DOHH2 (cell line): ENCODE measurements at regions not wholly inside any gene's neighbourhood (a gene's known extent, or its start where the extent isn't known, plus 50 kb on each side); places are given as distances from the start of the nearest gene placed in this dataset.
"Not testable (repeated sequence)": the region's sequence is repeated elsewhere in the genome, so short reads cannot be mapped to it uniquely, and the experiment has no call there.

Source experiments
- H3F3A ChIP-seq: fragments of 200-600 bp; sonication (generic), shearing (Covaris generic); 2 replicates; pipeline ENCODE4 v1.6.0; 2016; ENCODE audit warnings: antibody characterized with exemption, mild to moderate bottlenecking; ENCODE audit not compliant: control insufficient read depth, insufficient read depth
- H3K27ac ChIP-seq: fragments of 200-600 bp; sonication (generic); 2 replicates; pipeline ENCODE4 v1.5.1; 2014; ENCODE audit warnings: low read depth, mild to moderate bottlenecking, low read length, moderate library complexity
- H3K27me3 ChIP-seq: fragments of 200-600 bp; sonication (generic); 2 replicates; pipeline ENCODE4 v1.6.1; 2014; ENCODE audit warnings: mild to moderate bottlenecking, low read length, mixed read lengths; ENCODE audit not compliant: control insufficient read depth
- H3K36me3 ChIP-seq: fragments of 200-600 bp; sonication (generic); 2 replicates; pipeline ENCODE4 v1.6.1; 2014; ENCODE audit warnings: mild to moderate bottlenecking, low read length, moderate library complexity, mixed read lengths; ENCODE audit not compliant: control insufficient read depth
- H3K4me1 ChIP-seq: fragments of 200-600 bp; sonication (generic); 2 replicates; pipeline ENCODE4 v1.6.1; 2014; ENCODE audit warnings: mild to moderate bottlenecking, low read length, mixed read lengths; ENCODE audit not compliant: control insufficient read depth
- H3K4me2 ChIP-seq: fragments of 200-600 bp; sonication (generic); 2 replicates; pipeline ENCODE4 v1.6.0; 2014; ENCODE audit warnings: mild to moderate bottlenecking, low read length, moderate library complexity
- H3K4me3 ChIP-seq: fragments of 200-600 bp; sonication (generic); 2 replicates; pipeline ENCODE4 v1.5.1; 2014; ENCODE audit warnings: mild to moderate bottlenecking, low read length, mixed read lengths
- H3K79me2 ChIP-seq: fragments of 200-600 bp; sonication (generic); 2 replicates; pipeline ENCODE4 v1.6.1; 2014; ENCODE audit warnings: mild to moderate bottlenecking, low read length, mixed read lengths; ENCODE audit not compliant: control insufficient read depth
- H3K9me2 ChIP-seq: fragments of 200-600 bp; sonication (generic); replicated peaks from 2 replicates; pipeline ENCODE4 v1.6.1; 2014; ENCODE audit warnings: mild to moderate bottlenecking, low read length, mixed read lengths; ENCODE audit not compliant: control insufficient read depth
- H3K9me3 ChIP-seq: fragments of 200-600 bp; sonication (generic); 2 replicates; pipeline ENCODE4 v1.6.1; 2014; ENCODE audit warnings: antibody characterized with exemption, low read length, mixed read lengths; ENCODE audit not compliant: control insufficient read depth, insufficient read depth
- H4K20me1 ChIP-seq: fragments of 200-600 bp; sonication (generic); 2 replicates; pipeline ENCODE4 v1.6.0; 2014; ENCODE audit warnings: low read depth, mild to moderate bottlenecking, antibody characterized with exemption, low read length, moderate library complexity; ENCODE audit not compliant: control insufficient read depth, insufficient read depth
- EZH2phosphoT487 ChIP-seq: fragments of 200-600 bp; sonication (generic); IDR thresholded peaks from 2 replicates; pipeline ENCODE4 v1.6.1; 2017; ENCODE audit warnings: borderline replicate concordance, mild to moderate bottlenecking, antibody characterized with exemption, low read length, moderate library complexity, mixed read lengths
- TF ChIP-seq, protein P1 (sequence below): fragments of 200-600 bp; sonication (generic); IDR thresholded peaks from one replicate; pipeline ENCODE4 v1.5.1; 2014; ENCODE audit warnings: antibody characterized with exemption, mild to moderate bottlenecking, low read depth, low read length; ENCODE audit not compliant: poor library complexity, severe bottlenecking

DNA sequence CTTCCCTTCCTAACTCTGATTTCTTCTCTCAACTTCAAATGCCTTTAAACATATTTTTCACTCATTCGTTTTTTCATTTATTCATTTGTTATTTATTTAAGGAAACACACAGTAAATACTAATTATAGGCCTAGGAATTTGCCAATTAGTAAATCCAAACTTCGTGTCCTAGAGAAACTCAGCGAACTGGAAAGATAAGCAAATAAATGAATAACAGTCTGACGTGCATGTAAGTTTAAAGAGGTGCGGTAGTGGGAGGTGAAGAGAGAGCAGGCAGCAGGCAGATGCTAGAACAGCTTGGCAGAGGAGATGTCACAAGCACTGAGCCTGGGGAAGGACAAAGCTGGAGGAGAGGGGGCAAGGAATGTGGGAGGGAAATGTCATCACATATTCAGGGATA is 228.2 kb downstream of the DPY19L2 start:
- no peak overlapping the region for H3K27ac ChIP-seq
- no peaks in the 10 kb centered on the region for H3K9me3 ChIP-seq
- H3K36me3 ChIP-seq, result no peaks in the 10 kb centered on the region
- no peaks in the 10 kb centered on the region for H3K27me3 ChIP-seq
- H3K4me3 ChIP-seq, result no peak overlapping the region
- no peaks in the 10 kb centered on the region for H3K9me2 ChIP-seq
- H3K4me1 ChIP-seq, result no peaks in the 10 kb centered on the region
- no peaks in the 10 kb centered on the region for H3K79me2 ChIP-seq
- TF ChIP-seq EZH2phosphoT487, result no peak
- TF ChIP-seq, protein P1, sequence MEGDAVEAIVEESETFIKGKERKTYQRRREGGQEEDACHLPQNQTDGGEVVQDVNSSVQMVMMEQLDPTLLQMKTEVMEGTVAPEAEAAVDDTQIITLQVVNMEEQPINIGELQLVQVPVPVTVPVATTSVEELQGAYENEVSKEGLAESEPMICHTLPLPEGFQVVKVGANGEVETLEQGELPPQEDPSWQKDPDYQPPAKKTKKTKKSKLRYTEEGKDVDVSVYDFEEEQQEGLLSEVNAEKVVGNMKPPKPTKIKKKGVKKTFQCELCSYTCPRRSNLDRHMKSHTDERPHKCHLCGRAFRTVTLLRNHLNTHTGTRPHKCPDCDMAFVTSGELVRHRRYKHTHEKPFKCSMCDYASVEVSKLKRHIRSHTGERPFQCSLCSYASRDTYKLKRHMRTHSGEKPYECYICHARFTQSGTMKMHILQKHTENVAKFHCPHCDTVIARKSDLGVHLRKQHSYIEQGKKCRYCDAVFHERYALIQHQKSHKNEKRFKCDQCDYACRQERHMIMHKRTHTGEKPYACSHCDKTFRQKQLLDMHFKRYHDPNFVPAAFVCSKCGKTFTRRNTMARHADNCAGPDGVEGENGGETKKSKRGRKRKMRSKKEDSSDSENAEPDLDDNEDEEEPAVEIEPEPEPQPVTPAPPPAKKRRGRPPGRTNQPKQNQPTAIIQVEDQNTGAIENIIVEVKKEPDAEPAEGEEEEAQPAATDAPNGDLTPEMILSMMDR, result no peak
- H4K20me1 ChIP-seq, result no peaks in the 10 kb centered on the region
- no peaks in the 10 kb centered on the region for H3F3A ChIP-seq
- H3K4me2 ChIP-seq, result no peak overlapping the region

DNA sequence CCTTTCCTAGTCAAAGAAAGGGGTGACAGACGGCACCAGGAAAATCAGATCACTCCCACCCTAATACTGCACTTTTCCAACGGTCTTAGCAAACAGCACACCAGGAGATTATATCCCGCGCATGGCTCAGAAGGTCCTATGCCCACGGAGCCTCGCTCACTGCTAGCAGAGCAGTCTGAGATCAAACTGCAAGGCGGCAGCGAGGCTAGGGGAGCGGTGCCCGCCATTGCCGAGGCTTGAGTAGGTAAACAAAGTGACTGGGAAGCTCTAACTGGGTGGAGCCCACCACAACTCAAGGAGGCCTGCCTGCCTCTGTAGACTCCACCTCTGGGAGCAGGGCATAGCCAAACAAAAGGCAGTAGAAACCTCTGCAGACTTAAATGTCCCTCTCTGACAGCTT is 233.9 kb downstream of the DPY19L2 start:
- H3K9me2 ChIP-seq, H3K36me3 ChIP-seq, H3K27me3 ChIP-seq, H3K4me3 ChIP-seq, H4K20me1 ChIP-seq, H3F3A ChIP-seq, H3K9me3 ChIP-seq, H3K4me1 ChIP-seq, H3K4me2 ChIP-seq, H3K27ac ChIP-seq, H3K79me2 ChIP-seq: not testable (repeated sequence)

DNA sequence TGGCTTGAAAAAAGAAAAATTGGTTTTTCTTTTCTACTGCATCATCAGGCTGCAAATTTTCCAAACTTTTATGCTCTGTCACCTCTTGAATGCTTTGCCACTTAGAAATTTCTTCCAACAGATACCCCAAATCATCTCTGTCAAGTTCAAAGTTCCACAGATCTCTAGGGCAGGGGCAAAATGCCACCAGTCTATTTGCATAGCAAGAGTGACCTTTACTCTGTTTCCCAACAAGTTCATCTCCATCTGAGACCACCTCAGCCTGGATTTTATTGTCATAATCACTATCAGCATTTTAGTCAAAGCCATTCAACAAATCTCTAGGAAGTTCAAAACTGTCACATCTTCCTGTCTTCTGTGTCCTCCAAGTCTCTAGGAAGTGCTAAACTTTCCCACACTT is 240.3 kb downstream of the DPY19L2 start:
- H3K27me3 ChIP-seq, H3K36me3 ChIP-seq, H3K4me3 ChIP-seq, H3K9me3 ChIP-seq, H3K79me2 ChIP-seq, H3F3A ChIP-seq, H3K27ac ChIP-seq, H3K9me2 ChIP-seq, H3K4me1 ChIP-seq, H4K20me1 ChIP-seq, H3K4me2 ChIP-seq: not testable (repeated sequence)

DNA sequence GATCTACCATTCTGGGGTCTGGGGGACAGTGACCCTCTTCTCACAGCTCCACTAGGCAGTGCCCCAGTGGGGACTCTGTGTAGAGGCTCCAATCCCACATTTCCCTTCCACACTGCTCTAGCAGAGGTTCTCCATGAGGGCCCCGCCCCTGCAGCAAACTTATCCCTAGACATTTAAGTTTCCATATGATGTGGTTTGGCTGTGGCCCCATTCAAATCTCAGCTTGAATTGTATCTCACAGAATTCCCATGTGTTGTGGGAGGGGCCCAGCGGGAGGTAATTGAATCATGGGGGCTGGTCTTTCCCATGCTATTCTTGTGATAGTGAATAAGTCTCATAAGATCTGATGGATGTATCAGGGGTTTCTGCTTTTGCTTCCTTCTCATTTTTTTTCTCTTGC is 241.3 kb downstream of the DPY19L2 start:
- not testable (repeated sequence) for H3K4me2 ChIP-seq, H3K27ac ChIP-seq, H3F3A ChIP-seq

DNA sequence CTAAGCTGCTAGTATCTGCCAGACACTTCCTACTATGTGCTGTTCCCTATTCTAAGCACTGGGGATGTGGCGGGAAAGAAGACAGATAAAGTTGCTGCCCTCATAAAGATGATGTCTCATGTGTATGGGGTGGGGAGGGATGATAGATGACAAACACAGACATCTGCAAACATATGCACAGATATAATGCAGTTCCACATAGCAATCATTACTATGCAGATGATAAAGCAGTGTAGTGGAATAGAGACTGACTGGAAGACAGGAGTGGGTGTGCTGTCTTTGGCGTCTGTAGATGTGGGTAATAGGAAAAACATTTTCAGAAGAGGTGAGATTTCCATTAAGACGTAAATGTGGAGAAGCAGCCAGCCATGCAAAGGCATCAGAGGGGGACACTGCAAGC is 243.6 kb downstream of the DPY19L2 start:
- Histone ChIP-seq H3K4me1 (no peaks in the 10 kb centered on the region), H3K9me3 (no peaks in the 10 kb centered on the region), H3K27ac (no peak overlapping the region), H3K36me3 (no peaks in the 10 kb centered on the region), H3K79me2 (no peaks in the 10 kb centered on the region), H3K4me3 (no peak overlapping the region), H3F3A (no peaks in the 10 kb centered on the region), H3K4me2 (no peak overlapping the region), H4K20me1 (no peaks in the 10 kb centered on the region), H3K9me2 (no peaks in the 10 kb centered on the region), H3K27me3 (no peaks in the 10 kb centered on the region)
- TF ChIP-seq EZH2phosphoT487, result no peak
- TF ChIP-seq, protein P1, result no peak

More for the DNA sequence above, 241.3 kb downstream of the DPY19L2 start:
- H3K36me3 ChIP-seq, H3K27me3 ChIP-seq, H3K4me1 ChIP-seq, H3K9me3 ChIP-seq, H3K9me2 ChIP-seq, H4K20me1 ChIP-seq, H3K4me3 ChIP-seq, H3K79me2 ChIP-seq: not testable (repeated sequence)
